ENCODE measurements at regions not wholly inside any gene's neighbourhood (a gene's known extent, or its start where the extent isn't known, plus 50 kb on each side); places are given as distances from the start of the nearest gene placed in this dataset.

GRCh38 chr15:96390986-96391385 is 60.5 kb downstream of the NR2F2 start:
- TF ChIP-seq CTCF (conservative IDR thresholded peaks at IDR 0.05; ENCODE audit: low read length) = no peak
- no peak for TF ChIP-seq EZH2phosphoT487 (IDR thresholded peaks at IDR 0.05; ENCODE audit: borderline replicate concordance, low read depth, low read length)
